PC-9 (cell line): ENCODE measurements at regions not wholly inside any gene's neighbourhood (a gene's known extent, or its start where the extent isn't known, plus 50 kb on each side); places are given as distances from the start of the nearest gene placed in this dataset.

Experiments used
- BruUV-seq: library from RNA; stranded (reverse); fragments of 400-500 nt; replicated peaks from 2 replicates; lab custom pipeline; 2021; lab: Mats Ljungman, UMichigan
- CTCF ChIA-PET: fragments of 300-600 bp; sonication (Branson Sonifier 250); formaldehyde crosslinking; loops from one replicate; lab custom pipeline; 2022; ENCODE audit warnings: antibody characterized with exemption; lab: Charles Lee
- POLR2A ChIA-PET: fragments of 300-600 bp; sonication (Branson Sonifier 250); formaldehyde crosslinking; loops from one replicate; lab custom pipeline; 2022; ENCODE audit warnings: antibody characterized with exemption; ENCODE audit not compliant: unreplicated experiment; lab: Charles Lee
- DNase-seq, 2 experiments: peaks; one replicate each; pipeline versions ENCODE4 v3.0.0 to v3.0.0-alpha.2; 2015 to 2022; ENCODE audit warnings: mixed read lengths in 1 of 2
- H2AFZ ChIP-seq: fragments of 200-600 bp; sonication (generic); 2 replicates; pipeline ENCODE4 v1.8.1; 2017; ENCODE audit warnings: antibody characterized with exemption
- H3F3A ChIP-seq: fragments of 200-600 bp; sonication (generic); 2 replicates; pipeline ENCODE4 v1.8.1; 2017; ENCODE audit warnings: antibody characterized with exemption, mild to moderate bottlenecking, low read depth; ENCODE audit not compliant: insufficient read depth
- H3K27ac ChIP-seq: fragments of 200-600 bp; sonication (generic); 2 replicates; pipeline ENCODE4 v1.6.1; 2016; ENCODE audit warnings: mixed run types
- H3K27me3 ChIP-seq: fragments of 200-600 bp; sonication (generic); 2 replicates; pipeline ENCODE4 v1.6.1; 2016; ENCODE audit warnings: low read depth, mixed run types; ENCODE audit not compliant: insufficient read depth
- H3K36me3 ChIP-seq: fragments of 200-600 bp; sonication (generic); 2 replicates; pipeline ENCODE4 v1.6.1; 2016; ENCODE audit warnings: low read depth, mixed run types
- H3K4me1 ChIP-seq: fragments of 200-600 bp; sonication (generic); replicated peaks from 2 replicates; pipeline ENCODE4 v1.6.1; 2016; ENCODE audit warnings: mixed run types; ENCODE audit not compliant: insufficient read depth
- H3K4me2 ChIP-seq: fragments of 200-600 bp; sonication (generic); 2 replicates; pipeline ENCODE4 v1.6.1; 2017; ENCODE audit warnings: mixed run types
- H3K4me3 ChIP-seq: fragments of 200-600 bp; sonication (generic); 2 replicates; pipeline ENCODE4 v1.6.1; 2016; ENCODE audit warnings: mixed run types
- H3K79me2 ChIP-seq: fragments of 200-600 bp; sonication (generic); 2 replicates; pipeline ENCODE4 v1.6.1; 2017; ENCODE audit warnings: low read depth, mixed run types
- H3K9me2 ChIP-seq: fragments of 200-600 bp; sonication (generic); 2 replicates; pipeline ENCODE4 v1.8.1; 2017; ENCODE audit warnings: mild to moderate bottlenecking; ENCODE audit not compliant: insufficient read depth
- H3K9me3 ChIP-seq: fragments of 200-600 bp; sonication (generic); 2 replicates; pipeline ENCODE4 v1.8.1; 2016; ENCODE audit warnings: low read depth; ENCODE audit not compliant: insufficient read depth
- H4K20me1 ChIP-seq: fragments of 200-600 bp; sonication (generic); 2 replicates; pipeline ENCODE4 v1.8.1; 2017; ENCODE audit not compliant: insufficient read depth
- EZH2 ChIP-seq: fragments of 200-600 bp; sonication (generic); IDR thresholded peaks from 2 replicates; pipeline ENCODE4 v1.8.0; 2017; ENCODE audit warnings: antibody characterized with exemption, low read depth
- intact Hi-C: fragments of 100-400 bp; cut with micrococcal nuclease; formaldehyde crosslinking; loops from one replicate; pipeline ENCODE4 v1.10.0; 2022; ENCODE audit not compliant: unreplicated experiment
- TF ChIP-seq, protein P1 (sequence below): fragments of 200-600 bp; sonication (generic); conservative IDR thresholded peaks from 2 replicates; pipeline ENCODE4 v1.6.1; 2017; ENCODE audit warnings: mixed run types, antibody characterized with exemption, mild to moderate bottlenecking, moderate library complexity

- H3F3A ChIP-seq: no peaks in the 10 kb centered on the region
- TF ChIP-seq EZH2: no peak
- TF ChIP-seq, protein P1, sequence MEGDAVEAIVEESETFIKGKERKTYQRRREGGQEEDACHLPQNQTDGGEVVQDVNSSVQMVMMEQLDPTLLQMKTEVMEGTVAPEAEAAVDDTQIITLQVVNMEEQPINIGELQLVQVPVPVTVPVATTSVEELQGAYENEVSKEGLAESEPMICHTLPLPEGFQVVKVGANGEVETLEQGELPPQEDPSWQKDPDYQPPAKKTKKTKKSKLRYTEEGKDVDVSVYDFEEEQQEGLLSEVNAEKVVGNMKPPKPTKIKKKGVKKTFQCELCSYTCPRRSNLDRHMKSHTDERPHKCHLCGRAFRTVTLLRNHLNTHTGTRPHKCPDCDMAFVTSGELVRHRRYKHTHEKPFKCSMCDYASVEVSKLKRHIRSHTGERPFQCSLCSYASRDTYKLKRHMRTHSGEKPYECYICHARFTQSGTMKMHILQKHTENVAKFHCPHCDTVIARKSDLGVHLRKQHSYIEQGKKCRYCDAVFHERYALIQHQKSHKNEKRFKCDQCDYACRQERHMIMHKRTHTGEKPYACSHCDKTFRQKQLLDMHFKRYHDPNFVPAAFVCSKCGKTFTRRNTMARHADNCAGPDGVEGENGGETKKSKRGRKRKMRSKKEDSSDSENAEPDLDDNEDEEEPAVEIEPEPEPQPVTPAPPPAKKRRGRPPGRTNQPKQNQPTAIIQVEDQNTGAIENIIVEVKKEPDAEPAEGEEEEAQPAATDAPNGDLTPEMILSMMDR: no peak
- no peak overlapping the region for H3K4me3 ChIP-seq
- H3K9me3 ChIP-seq: no peaks in the 10 kb centered on the region
- no peak overlapping the region for H2AFZ ChIP-seq
- no peak overlapping the region for H3K27ac ChIP-seq
- H3K36me3 ChIP-seq: no peaks in the 10 kb centered on the region
- no peaks in the 10 kb centered on the region for H3K27me3 ChIP-seq
- CTCF ChIA-PET: no interaction called here
- no peaks in the 10 kb centered on the region for H4K20me1 ChIP-seq
- POLR2A ChIA-PET: no interaction called here
- intact Hi-C loops: no loop called here
- H3K79me2 ChIP-seq: no peaks in the 10 kb centered on the region
- no TSS peak for BruUV-seq
- no peak overlapping the region for H3K4me2 ChIP-seq
- no peaks in the 10 kb centered on the region for H3K4me1 ChIP-seq
- no peaks in the 10 kb centered on the region for H3K9me2 ChIP-seq
- DNase-seq: no peak
Measured at GRCh38 chr2:48852938-48853337, 97.4 kb upstream of the LHCGR start.

GRCh38 chr2:48851161-48851560, 95.6 kb upstream of the LHCGR start:
- H3K9me3 ChIP-seq: no peaks in the 10 kb centered on the region
- no peaks in the 10 kb centered on the region for H4K20me1 ChIP-seq
- no peaks in the 10 kb centered on the region for H3K79me2 ChIP-seq
- H3K27ac ChIP-seq: no peak overlapping the region
- H3K9me2 ChIP-seq: no peaks in the 10 kb centered on the region
- intact Hi-C loops: no loop called here
- no peaks in the 10 kb centered on the region for H3K27me3 ChIP-seq
- BruUV-seq: no TSS peak
- CTCF ChIA-PET: no interaction called here
- no peak overlapping the region for H3K4me2 ChIP-seq
- TF ChIP-seq EZH2: no peak
- TF ChIP-seq, protein P1: no peak
- no peaks in the 10 kb centered on the region for H3F3A ChIP-seq
- H3K36me3 ChIP-seq: no peaks in the 10 kb centered on the region
- POLR2A ChIA-PET: no interaction called here
- no peak overlapping the region for H3K4me3 ChIP-seq
- H2AFZ ChIP-seq: no peak overlapping the region
- DNase-seq: peak in 1 of 2 experiments; percentile 28
- H3K4me1 ChIP-seq: no peaks in the 10 kb centered on the region

DNA sequence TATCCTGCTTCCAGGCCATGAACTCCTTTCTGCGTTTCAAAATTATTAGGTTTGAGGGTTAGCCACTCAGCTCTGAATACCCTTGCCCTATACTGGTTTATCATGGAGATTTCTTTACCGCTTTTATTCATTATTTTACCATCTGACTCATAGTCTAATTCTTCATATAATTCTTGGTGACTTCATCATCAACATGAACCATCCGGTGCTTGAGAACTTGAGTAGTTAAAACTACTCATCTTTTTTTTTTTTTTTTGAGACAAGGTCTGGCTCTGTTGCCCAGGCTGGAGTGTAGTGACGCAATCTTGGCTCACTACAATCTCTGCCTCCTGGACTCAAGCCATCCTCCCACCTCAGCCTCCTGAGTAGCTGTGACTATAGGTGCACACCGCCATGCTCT, 94.2 kb upstream of the LHCGR start:
- no TSS peak for BruUV-seq
- Histone ChIP-seq H3K4me2 (no peak overlapping the region), H4K20me1 (no peaks in the 10 kb centered on the region), H3K79me2 (no peaks in the 10 kb centered on the region), H3K9me2 (no peaks in the 10 kb centered on the region), H3K9me3 (no peaks in the 10 kb centered on the region), H3K36me3 (no peaks in the 10 kb centered on the region), H2AFZ (no peak overlapping the region), H3K27me3 (no peaks in the 10 kb centered on the region), H3K27ac (no peak overlapping the region), H3K4me1 (no peaks in the 10 kb centered on the region), H3K4me3 (no peak overlapping the region), H3F3A (no peaks in the 10 kb centered on the region)
- intact Hi-C loops: no loop called here
- peak in 1 of 2 experiments; percentile 15 for DNase-seq
- ChIA-PET CTCF (no interaction called here), POLR2A (no interaction called here)
- no peak for TF ChIP-seq EZH2
- TF ChIP-seq, protein P1: no peak
